ENCODE measurements at regions not wholly inside any gene's neighbourhood (a gene's known extent, or its start where the extent isn't known, plus 50 kb on each side); places are given as distances from the start of the nearest gene placed in this dataset.

DNA sequence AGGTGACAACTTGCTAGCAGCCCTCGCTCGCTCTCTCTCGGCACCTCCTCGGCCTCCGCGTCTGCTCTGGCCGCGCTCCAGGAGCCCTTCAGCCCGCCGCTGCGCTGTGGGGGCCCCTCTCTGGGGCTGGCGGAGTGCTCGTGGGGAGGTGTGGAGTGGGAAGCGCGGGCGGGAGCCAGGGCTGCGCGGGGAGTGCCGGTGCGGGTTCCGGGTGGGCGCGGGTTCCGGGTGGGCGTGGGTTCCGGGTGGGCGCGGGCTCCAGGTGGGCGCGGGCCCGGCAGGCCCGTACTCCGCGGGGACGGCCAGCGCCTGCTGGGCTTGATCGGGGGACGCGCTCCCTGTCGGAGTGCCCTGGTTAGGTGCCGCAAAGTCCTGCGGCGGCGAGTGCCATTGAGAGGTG, 384.3 kb downstream of the GPM6A start:
- H3K9ac ChIP-seq (ENCODE audit: low read length): no peak overlapping the region
- peaks cover 3% of the 10 kb centered on the region; the same call in 1 of the 2 replicates for H3K9me3 ChIP-seq (ENCODE audit: control insufficient read depth, insufficient read depth, low read depth, low read length)
- H3K36me3 ChIP-seq (ENCODE audit: control insufficient read depth, insufficient read depth, low read length): no peaks in the 10 kb centered on the region
- no peaks in the 10 kb centered on the region for H3K27me3 ChIP-seq (ENCODE audit: control insufficient read depth, insufficient read depth, low read length)
- no peaks in the 10 kb centered on the region for H3K4me1 ChIP-seq (ENCODE audit: control insufficient read depth, insufficient read depth, low read length)
- no peak overlapping the region for H3K27ac ChIP-seq (ENCODE audit: low read depth, low read length)
- H3K4me3 ChIP-seq (ENCODE audit: low read depth, low read length): no peak overlapping the region

DNA sequence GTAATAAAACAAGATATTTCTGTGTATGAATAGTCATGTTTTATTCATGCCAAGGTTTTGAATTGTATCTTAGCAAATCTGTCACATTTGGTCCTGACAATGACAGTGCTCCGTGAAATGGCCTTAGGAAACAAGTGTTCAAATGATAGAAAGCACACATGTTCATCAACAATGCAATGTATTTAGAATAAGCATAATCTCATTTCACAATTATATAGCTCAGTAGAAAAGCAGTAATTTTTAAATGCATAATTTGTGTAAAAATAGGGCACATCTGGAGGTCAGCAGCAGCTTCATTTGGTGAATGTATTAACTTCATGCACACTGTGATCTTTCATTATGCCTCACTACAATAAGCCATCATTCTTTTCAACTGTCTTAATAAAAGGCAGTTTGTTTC, 380.4 kb downstream of the GPM6A start:
- Histone ChIP-seq H3K9ac (ENCODE audit: low read length) (no peak overlapping the region), H3K9me3 (ENCODE audit: control insufficient read depth, insufficient read depth, low read depth, low read length) (peaks cover 3% of the 10 kb centered on the region; the same call in 1 of the 2 replicates), H3K4me3 (ENCODE audit: low read depth, low read length) (no peak overlapping the region), H3K27me3 (ENCODE audit: control insufficient read depth, insufficient read depth, low read length) (no peaks in the 10 kb centered on the region), H3K36me3 (ENCODE audit: control insufficient read depth, insufficient read depth, low read length) (no peaks in the 10 kb centered on the region), H3K27ac (ENCODE audit: low read depth, low read length) (no peak overlapping the region), H3K4me1 (ENCODE audit: control insufficient read depth, insufficient read depth, low read length) (peaks cover 5% of the 10 kb centered on the region; the same call in 1 of the 2 replicates)

DNA sequence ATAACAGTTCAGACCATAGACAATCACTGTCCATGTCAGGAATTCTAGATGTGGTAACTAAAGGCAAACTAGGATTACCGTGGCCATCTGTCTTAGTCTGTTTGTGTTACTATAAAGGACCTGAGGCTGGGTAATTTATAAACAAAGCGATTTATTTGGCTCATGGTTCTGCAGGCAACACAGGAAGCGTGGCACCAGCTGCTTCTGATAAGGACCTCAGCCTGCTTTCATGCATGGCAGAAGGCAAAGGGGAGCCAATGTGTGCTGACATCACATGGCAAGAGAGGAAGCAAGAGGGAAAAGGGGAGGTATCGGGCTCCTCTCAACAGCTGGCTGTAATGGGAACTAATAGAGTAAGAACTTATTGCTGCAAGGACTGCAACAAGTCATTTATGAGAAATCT, 376.7 kb downstream of the GPM6A start:
- Histone ChIP-seq H3K36me3 (ENCODE audit: control insufficient read depth, insufficient read depth, low read length) (no peaks in the 10 kb centered on the region), H3K9ac (ENCODE audit: low read length) (no peak overlapping the region), H3K9me3 (ENCODE audit: control insufficient read depth, insufficient read depth, low read depth, low read length) (no peaks in the 10 kb centered on the region), H3K4me1 (ENCODE audit: control insufficient read depth, insufficient read depth, low read length) (peaks cover 5% of the 10 kb centered on the region; the same call in 1 of the 2 replicates), H3K27me3 (ENCODE audit: control insufficient read depth, insufficient read depth, low read length) (no peaks in the 10 kb centered on the region), H3K27ac (ENCODE audit: low read depth, low read length) (no peak overlapping the region), H3K4me3 (ENCODE audit: low read depth, low read length) (no peak overlapping the region)

DNA sequence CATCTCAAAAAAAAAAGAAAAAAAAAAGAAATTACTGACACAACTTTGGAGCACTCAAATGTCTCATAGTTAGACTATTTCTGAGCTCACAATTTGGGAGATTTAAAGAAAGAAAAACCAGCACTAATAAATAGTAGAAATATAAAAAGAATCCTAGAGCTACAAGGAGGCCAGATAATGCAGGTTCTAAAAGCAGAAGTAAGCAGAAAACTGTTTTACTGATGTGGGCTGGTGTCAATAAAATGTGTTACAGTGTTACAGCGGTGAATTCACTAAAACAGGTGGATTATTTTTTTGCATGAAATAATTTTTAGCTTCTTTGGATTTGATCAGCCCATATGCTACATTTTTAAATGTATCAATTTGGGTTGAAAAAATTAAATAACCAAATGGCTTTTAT, 375.9 kb downstream of the GPM6A start:
- H3K36me3 ChIP-seq (ENCODE audit: control insufficient read depth, insufficient read depth, low read length): no peaks in the 10 kb centered on the region
- H3K27me3 ChIP-seq (ENCODE audit: control insufficient read depth, insufficient read depth, low read length): no peaks in the 10 kb centered on the region
- no peak overlapping the region for H3K9ac ChIP-seq (ENCODE audit: low read length)
- no peaks in the 10 kb centered on the region for H3K9me3 ChIP-seq (ENCODE audit: control insufficient read depth, insufficient read depth, low read depth, low read length)
- H3K27ac ChIP-seq (ENCODE audit: low read depth, low read length): no peak overlapping the region
- peaks cover 5% of the 10 kb centered on the region; the same call in 1 of the 2 replicates for H3K4me1 ChIP-seq (ENCODE audit: control insufficient read depth, insufficient read depth, low read length)
- no peak overlapping the region for H3K4me3 ChIP-seq (ENCODE audit: low read depth, low read length)

DNA sequence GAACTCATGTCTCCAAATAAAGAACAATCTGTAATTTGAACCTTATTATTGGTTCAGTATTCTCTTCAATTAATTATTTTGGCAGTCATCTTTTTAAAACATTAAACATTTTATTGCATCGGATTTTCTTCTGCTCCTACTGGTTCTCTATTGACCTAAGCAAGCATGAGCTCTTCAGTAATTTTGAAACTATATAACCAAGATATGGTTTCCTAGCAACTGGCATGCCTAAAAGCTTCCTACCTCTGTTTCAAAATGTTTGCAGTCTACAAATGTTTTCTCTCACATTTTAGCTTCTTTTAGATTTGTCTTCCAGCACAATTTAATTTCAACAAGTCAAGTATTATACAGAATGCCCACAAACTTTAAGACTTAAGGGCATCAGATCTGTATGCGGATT, 371.3 kb downstream of the GPM6A start:
- Histone ChIP-seq H3K27me3 (ENCODE audit: control insufficient read depth, insufficient read depth, low read length) (no peaks in the 10 kb centered on the region), H3K4me1 (ENCODE audit: control insufficient read depth, insufficient read depth, low read length) (peaks cover 8% of the 10 kb centered on the region; the same call in 1 of the 2 replicates)

DNA sequence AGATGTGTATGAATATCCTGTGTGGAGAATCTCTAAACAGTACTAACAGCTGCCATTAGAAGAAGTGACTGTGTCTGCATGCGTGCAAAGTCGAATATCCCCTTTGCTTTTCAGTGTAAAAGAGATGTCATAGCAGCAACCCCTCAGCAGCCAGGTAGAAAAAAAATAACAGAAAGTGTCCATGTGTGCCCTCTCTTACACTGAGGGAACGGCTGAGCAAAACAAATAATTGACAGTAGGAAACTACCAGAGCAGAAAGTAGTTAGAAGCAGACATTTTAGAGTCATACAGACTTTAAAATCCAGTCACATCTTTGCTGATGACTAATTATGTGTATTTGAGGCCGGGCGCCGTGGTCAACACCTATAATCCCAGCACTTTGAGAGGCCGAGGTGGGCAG, 370.8 kb downstream of the GPM6A start:
- Histone ChIP-seq H3K4me3 (ENCODE audit: low read depth, low read length) (no peak overlapping the region), H3K27ac (ENCODE audit: low read depth, low read length) (no peak overlapping the region), H3K27me3 (ENCODE audit: control insufficient read depth, insufficient read depth, low read length) (no peaks in the 10 kb centered on the region), H3K9me3 (ENCODE audit: control insufficient read depth, insufficient read depth, low read depth, low read length) (no peaks in the 10 kb centered on the region), H3K4me1 (ENCODE audit: control insufficient read depth, insufficient read depth, low read length) (peaks cover 9% of the 10 kb centered on the region; the same call in 1 of the 2 replicates), H3K9ac (ENCODE audit: low read length) (no peak overlapping the region), H3K36me3 (ENCODE audit: control insufficient read depth, insufficient read depth, low read length) (no peaks in the 10 kb centered on the region)

More for the DNA sequence above, 371.3 kb downstream of the GPM6A start:
- Histone ChIP-seq H3K27ac (ENCODE audit: low read depth, low read length) (no peak overlapping the region), H3K9ac (ENCODE audit: low read length) (no peak overlapping the region), H3K9me3 (ENCODE audit: control insufficient read depth, insufficient read depth, low read depth, low read length) (no peaks in the 10 kb centered on the region), H3K4me3 (ENCODE audit: low read depth, low read length) (no peak overlapping the region), H3K36me3 (ENCODE audit: control insufficient read depth, insufficient read depth, low read length) (no peaks in the 10 kb centered on the region)

DNA sequence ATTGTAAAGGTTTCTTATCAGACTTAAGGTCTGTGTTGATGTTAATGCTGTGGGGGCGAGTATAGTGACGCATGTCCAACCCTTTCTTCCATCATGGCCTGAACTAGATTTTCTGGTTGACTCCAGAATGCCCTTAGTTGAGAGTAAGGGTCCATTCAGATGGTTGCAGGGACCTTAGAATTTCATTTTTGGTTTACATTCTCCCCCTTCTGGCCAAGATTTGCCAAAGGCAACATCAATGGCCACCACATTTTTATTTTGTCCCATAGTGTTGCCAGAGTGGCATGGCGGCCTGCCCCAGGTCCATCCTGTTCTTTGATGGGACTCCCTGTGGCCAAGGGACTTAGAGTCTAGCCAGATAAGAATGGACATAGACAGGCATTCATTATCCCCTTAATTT, 368.5 kb downstream of the GPM6A start:
- Histone ChIP-seq H3K27me3 (ENCODE audit: control insufficient read depth, insufficient read depth, low read length) (no peaks in the 10 kb centered on the region), H3K36me3 (ENCODE audit: control insufficient read depth, insufficient read depth, low read length) (no peaks in the 10 kb centered on the region), H3K9me3 (ENCODE audit: control insufficient read depth, insufficient read depth, low read depth, low read length) (no peaks in the 10 kb centered on the region), H3K9ac (ENCODE audit: low read length) (no peak overlapping the region), H3K27ac (ENCODE audit: low read depth, low read length) (no peak overlapping the region), H3K4me3 (ENCODE audit: low read depth, low read length) (no peak overlapping the region), H3K4me1 (ENCODE audit: control insufficient read depth, insufficient read depth, low read length) (peaks cover 9% of the 10 kb centered on the region; the same call in 1 of the 2 replicates)

DNA sequence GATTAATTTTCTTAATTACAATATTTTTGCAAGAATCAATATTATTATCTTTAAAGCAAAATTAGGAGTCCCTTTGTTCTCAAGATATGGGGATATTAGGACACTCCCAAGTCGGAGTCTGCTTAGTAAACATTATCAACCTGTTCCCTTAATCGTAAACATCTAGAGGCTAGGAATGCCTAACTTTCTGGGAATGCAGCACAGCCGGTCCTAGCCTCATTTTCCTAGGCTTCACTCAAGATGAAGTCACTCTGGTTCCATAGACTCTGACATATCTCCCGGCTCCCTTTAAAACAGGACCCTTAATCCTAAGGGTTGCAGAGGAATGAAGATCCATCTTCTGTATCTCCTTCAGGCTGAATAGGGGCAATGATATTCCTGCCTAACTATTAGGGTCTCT, 367.6 kb downstream of the GPM6A start:
- peaks cover 9% of the 10 kb centered on the region; the same call in 1 of the 2 replicates for H3K4me1 ChIP-seq (ENCODE audit: control insufficient read depth, insufficient read depth, low read length)
- H3K27ac ChIP-seq (ENCODE audit: low read depth, low read length): no peak overlapping the region
- no peak overlapping the region for H3K4me3 ChIP-seq (ENCODE audit: low read depth, low read length)
- H3K9ac ChIP-seq (ENCODE audit: low read length): no peak overlapping the region
- H3K36me3 ChIP-seq (ENCODE audit: control insufficient read depth, insufficient read depth, low read length): no peaks in the 10 kb centered on the region
- H3K9me3 ChIP-seq (ENCODE audit: control insufficient read depth, insufficient read depth, low read depth, low read length): no peaks in the 10 kb centered on the region
- H3K27me3 ChIP-seq (ENCODE audit: control insufficient read depth, insufficient read depth, low read length): no peaks in the 10 kb centered on the region

DNA sequence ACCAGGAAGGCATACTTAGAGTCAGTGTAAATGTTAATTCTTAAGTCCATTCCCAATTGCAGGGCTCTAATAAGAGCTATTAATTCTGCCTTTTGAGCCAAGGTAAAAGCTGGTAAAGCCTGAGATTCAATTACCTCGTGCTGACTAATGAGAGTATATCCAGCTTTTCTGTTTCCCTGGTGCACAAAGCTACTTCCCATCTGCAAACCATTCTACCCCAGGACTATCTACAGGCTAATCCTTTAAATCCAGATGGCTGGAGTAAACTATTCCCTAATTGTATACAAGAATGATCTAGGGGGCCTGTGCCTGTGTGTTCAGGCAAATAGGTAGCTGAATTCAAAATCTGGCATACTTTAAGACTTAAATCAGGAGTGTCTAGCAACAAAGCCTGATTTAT, 365.0 kb downstream of the GPM6A start:
- Histone ChIP-seq H3K27ac (ENCODE audit: low read depth, low read length) (no peak overlapping the region), H3K27me3 (ENCODE audit: control insufficient read depth, insufficient read depth, low read length) (no peaks in the 10 kb centered on the region), H3K9ac (ENCODE audit: low read length) (no peak overlapping the region), H3K4me1 (ENCODE audit: control insufficient read depth, insufficient read depth, low read length) (peaks cover 13% of the 10 kb centered on the region), H3K4me3 (ENCODE audit: low read depth, low read length) (no peak overlapping the region), H3K36me3 (ENCODE audit: control insufficient read depth, insufficient read depth, low read length) (no peaks in the 10 kb centered on the region), H3K9me3 (ENCODE audit: control insufficient read depth, insufficient read depth, low read depth, low read length) (no peaks in the 10 kb centered on the region)

DNA sequence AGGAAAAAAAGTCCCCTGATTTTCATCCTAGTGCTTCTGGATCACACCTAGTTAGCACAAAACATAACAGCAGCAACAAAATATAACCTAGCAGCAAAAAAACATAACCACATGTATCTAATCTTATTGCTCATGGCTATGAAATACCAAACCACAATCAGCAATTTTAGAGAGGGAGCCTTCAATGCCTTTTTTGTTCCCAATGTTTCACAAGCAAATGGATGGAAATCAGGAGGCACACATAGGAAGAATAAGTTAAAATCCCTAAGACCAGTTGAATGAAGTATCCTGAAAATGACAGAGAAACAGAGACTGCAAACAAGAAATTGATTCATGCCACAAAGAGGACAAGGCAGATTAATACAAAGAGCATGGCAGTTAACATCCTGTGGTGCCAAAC, 361.6 kb downstream of the GPM6A start:
- H3K4me1 ChIP-seq (ENCODE audit: control insufficient read depth, insufficient read depth, low read length): peaks cover 8% of the 10 kb centered on the region
- no peaks in the 10 kb centered on the region; the same call in 1 of the 2 replicates for H3K36me3 ChIP-seq (ENCODE audit: control insufficient read depth, insufficient read depth, low read length)
- no peaks in the 10 kb centered on the region; the same call in 1 of the 2 replicates for H3K9me3 ChIP-seq (ENCODE audit: control insufficient read depth, insufficient read depth, low read depth, low read length)
- no peak overlapping the region for H3K9ac ChIP-seq (ENCODE audit: low read length)
- no peak overlapping the region for H3K4me3 ChIP-seq (ENCODE audit: low read depth, low read length)
- H3K27ac ChIP-seq (ENCODE audit: low read depth, low read length): no peak overlapping the region
- H3K27me3 ChIP-seq (ENCODE audit: control insufficient read depth, insufficient read depth, low read length): no peaks in the 10 kb centered on the region

DNA sequence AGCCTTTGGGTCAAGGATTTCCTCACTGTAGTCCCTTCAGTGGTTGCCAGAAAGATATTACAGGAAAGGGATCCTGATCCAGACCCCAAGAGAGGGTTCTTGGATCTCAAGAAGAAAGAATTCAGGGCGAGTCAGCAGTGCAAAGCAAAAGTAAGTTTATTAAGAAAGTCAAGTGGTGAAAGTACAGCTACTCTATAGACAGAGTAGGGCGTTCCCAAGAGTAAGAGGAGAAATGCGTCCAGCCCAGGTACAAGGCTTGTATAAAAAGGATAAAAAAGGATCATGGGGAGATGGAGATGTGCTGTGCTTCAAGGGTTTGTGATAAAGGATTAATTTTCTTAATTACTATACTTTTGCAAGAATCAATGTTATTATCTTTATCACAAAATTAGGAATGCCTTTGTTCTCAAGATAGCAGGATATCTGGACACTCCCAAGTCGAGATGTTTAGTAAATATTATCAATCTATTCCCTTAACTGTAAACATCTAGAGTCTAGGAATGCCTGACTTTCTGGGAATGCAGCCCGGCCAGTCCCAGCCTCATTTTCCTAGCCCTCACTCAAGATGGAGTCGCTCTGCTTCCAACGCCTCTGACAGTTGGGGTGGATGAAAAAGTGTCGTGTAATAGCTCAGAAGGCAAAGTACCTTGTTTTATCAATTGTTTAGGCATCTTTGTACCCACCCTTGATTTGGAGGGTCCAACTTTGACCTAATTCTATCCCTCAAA, 360.7 kb downstream of the GPM6A start:
- Histone ChIP-seq H3K27ac (ENCODE audit: low read depth, low read length) (no peak overlapping the region), H3K4me3 (ENCODE audit: low read depth, low read length) (no peak overlapping the region), H3K9me3 (ENCODE audit: control insufficient read depth, insufficient read depth, low read depth, low read length) (no peaks in the 10 kb centered on the region; the same call in 1 of the 2 replicates), H3K27me3 (ENCODE audit: control insufficient read depth, insufficient read depth, low read length) (no peaks in the 10 kb centered on the region), H3K36me3 (ENCODE audit: control insufficient read depth, insufficient read depth, low read length) (peaks cover 5% of the 10 kb centered on the region; the same call in 1 of the 2 replicates), H3K9ac (ENCODE audit: low read length) (no peak overlapping the region), H3K4me1 (ENCODE audit: control insufficient read depth, insufficient read depth, low read length) (peaks cover 4% of the 10 kb centered on the region; the same call in 1 of the 2 replicates)

Data from HUES6 (cell line).